ENCODE measurements at regions not wholly inside any gene's neighbourhood (a gene's known extent, or its start where the extent isn't known, plus 50 kb on each side); places are given as distances from the start of the nearest gene placed in this dataset.

- TF ChIP-seq POLR2A (IDR thresholded peaks at IDR 0.05; ENCODE audit: control extremely low read depth in 1 of 2, low read depth in 2 of 2, low read length in 2 of 2) (no peak), CREB1 (IDR thresholded peaks at IDR 0.05) (no peak), CTCF (IDR thresholded peaks at IDR 0.05; ENCODE audit: control extremely low read depth in 1 of 3, insufficient read depth in 1 of 3, low read depth in 1 of 3, low read length in 3 of 3) (no peak), HDAC6 (IDR thresholded peaks at IDR 0.05; ENCODE audit: low read depth, low read length) (no peak)
Observed at GRCh38 chr1:8134546-8135235, 108.6 kb upstream of the ERRFI1 start.

All from H1 (cell line).